Panc1 (cell line): ENCODE measurements at regions not wholly inside any gene's neighbourhood (a gene's known extent, or its start where the extent isn't known, plus 50 kb on each side); places are given as distances from the start of the nearest gene placed in this dataset.

Source experiments
- POLR2AphosphoS5 ChIP-seq: IDR thresholded peaks from 2 replicates; pipeline ENCODE4 v1.6.1; 2012; ENCODE audit warnings: mild to moderate bottlenecking, low read depth, low read length, moderate library complexity
- TF ChIP-seq, protein P1 (sequence below): fragments of 450-650 bp; IDR thresholded peaks from 2 replicates; pipeline ENCODE4 v1.5.1; 2017; ENCODE audit warnings: mild to moderate bottlenecking
- TF ChIP-seq, protein P2 (sequence below), 2 experiments: IDR thresholded peaks; 2 replicates each; pipeline ENCODE4 v1.6.1; 2011 to 2012; ENCODE audit warnings: low read depth in 2 of 2, control low read depth in 1 of 2, low read length in 1 of 2, mild to moderate bottlenecking in 1 of 2, moderate library complexity in 1 of 2; ENCODE audit not compliant: insufficient read depth in 1 of 2

DNA sequence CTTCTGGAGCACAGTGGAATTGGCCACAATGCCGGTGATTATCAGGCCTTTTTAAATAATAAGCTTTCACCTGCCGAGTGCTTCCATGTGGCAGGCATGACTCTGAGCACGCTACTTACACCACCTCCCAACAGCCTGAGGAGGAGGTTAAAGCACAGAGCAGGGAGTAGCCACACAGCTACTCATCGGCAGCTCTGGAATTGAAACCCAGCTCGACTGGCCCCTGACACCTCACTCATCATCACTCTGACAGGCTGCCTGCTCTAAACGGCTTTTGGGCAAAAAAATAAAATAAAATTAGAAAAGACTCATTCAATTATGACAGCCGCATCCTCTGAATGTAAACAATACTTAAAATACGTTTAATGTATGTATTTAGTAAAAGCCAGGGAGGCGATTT lies 326.4 kb upstream of the NOCT start:
- TF ChIP-seq, protein P1, sequence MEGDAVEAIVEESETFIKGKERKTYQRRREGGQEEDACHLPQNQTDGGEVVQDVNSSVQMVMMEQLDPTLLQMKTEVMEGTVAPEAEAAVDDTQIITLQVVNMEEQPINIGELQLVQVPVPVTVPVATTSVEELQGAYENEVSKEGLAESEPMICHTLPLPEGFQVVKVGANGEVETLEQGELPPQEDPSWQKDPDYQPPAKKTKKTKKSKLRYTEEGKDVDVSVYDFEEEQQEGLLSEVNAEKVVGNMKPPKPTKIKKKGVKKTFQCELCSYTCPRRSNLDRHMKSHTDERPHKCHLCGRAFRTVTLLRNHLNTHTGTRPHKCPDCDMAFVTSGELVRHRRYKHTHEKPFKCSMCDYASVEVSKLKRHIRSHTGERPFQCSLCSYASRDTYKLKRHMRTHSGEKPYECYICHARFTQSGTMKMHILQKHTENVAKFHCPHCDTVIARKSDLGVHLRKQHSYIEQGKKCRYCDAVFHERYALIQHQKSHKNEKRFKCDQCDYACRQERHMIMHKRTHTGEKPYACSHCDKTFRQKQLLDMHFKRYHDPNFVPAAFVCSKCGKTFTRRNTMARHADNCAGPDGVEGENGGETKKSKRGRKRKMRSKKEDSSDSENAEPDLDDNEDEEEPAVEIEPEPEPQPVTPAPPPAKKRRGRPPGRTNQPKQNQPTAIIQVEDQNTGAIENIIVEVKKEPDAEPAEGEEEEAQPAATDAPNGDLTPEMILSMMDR: no peak
- TF ChIP-seq, protein P2, sequence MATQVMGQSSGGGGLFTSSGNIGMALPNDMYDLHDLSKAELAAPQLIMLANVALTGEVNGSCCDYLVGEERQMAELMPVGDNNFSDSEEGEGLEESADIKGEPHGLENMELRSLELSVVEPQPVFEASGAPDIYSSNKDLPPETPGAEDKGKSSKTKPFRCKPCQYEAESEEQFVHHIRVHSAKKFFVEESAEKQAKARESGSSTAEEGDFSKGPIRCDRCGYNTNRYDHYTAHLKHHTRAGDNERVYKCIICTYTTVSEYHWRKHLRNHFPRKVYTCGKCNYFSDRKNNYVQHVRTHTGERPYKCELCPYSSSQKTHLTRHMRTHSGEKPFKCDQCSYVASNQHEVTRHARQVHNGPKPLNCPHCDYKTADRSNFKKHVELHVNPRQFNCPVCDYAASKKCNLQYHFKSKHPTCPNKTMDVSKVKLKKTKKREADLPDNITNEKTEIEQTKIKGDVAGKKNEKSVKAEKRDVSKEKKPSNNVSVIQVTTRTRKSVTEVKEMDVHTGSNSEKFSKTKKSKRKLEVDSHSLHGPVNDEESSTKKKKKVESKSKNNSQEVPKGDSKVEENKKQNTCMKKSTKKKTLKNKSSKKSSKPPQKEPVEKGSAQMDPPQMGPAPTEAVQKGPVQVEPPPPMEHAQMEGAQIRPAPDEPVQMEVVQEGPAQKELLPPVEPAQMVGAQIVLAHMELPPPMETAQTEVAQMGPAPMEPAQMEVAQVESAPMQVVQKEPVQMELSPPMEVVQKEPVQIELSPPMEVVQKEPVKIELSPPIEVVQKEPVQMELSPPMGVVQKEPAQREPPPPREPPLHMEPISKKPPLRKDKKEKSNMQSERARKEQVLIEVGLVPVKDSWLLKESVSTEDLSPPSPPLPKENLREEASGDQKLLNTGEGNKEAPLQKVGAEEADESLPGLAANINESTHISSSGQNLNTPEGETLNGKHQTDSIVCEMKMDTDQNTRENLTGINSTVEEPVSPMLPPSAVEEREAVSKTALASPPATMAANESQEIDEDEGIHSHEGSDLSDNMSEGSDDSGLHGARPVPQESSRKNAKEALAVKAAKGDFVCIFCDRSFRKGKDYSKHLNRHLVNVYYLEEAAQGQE (IDR thresholded peaks at IDR 0.05; ENCODE audit: insufficient read depth in 1 of 2, low read depth in 2 of 2, low read length in 1 of 2): no peak
- no peak for TF ChIP-seq POLR2AphosphoS5
